Thyroid gland (tissue), 4 donors: ENCODE measurements at regions not wholly inside any gene's neighbourhood (a gene's known extent, or its start where the extent isn't known, plus 50 kb on each side); places are given as distances from the start of the nearest gene placed in this dataset.

Experiments used
- DNase-seq, 2 donors: peaks; one replicate each; pipeline ENCODE4 v3.0.0-alpha.2; 2019
- H3K27ac ChIP-seq, 3 donors: fragments of 200-600 bp; sonication (generic); 1 replicate in 2 of 3; 2 replicates in 1 of 3; pipeline ENCODE4 v1.5.1; 2016 to 2019; ENCODE audit warnings: mild to moderate bottlenecking in 1 of 3, moderate library complexity in 1 of 3
- H3K27me3 ChIP-seq: fragments of 200-600 bp; sonication (generic); one replicate; pipeline ENCODE4 v1.5.1; 2019
- H3K36me3 ChIP-seq, 2 donors: fragments of 200-600 bp; sonication (generic); one replicate each; pipeline ENCODE4 v1.5.1; 2016 to 2019
- H3K4me1 ChIP-seq, 2 donors: fragments of 200-600 bp; sonication (generic); one replicate each; pipeline ENCODE4 v1.5.1; 2017 to 2019
- H3K4me3 ChIP-seq, 3 donors: fragments of 200-600 bp; sonication (generic); replicated peaks in 1 of 3; 1 replicate in 2 of 3; 2 replicates in 1 of 3; pipeline ENCODE4 v1.5.1; 2016; ENCODE audit warnings: mild to moderate bottlenecking in 1 of 3
- H3K9me3 ChIP-seq: fragments of 200-600 bp; sonication (generic); one replicate; pipeline ENCODE4 v1.5.1; 2017
- POLR2A ChIP-seq, 2 donors: fragments of 450-650 bp; IDR thresholded peaks; one replicate each; pipeline ENCODE4 v1.6.1; 2017; ENCODE audit warnings: antibody characterized with exemption in 2 of 2, mild to moderate bottlenecking in 2 of 2, moderate library complexity in 1 of 2
- WGBS, 2 donors: methylation state at CpG; one replicate each; pipeline ENCODE4 v1.1.5; 2017; 5-methylcytosine and 5-hydroxymethylcytosine counted together
- intact Hi-C: fragments of 100-400 bp; cut with DNase I; formaldehyde crosslinking; loops from one replicate; pipeline ENCODE4 v1.15.1; 2023
- TF ChIP-seq, protein P1 (sequence below), 6 experiments: fragments of 200-600 bp in 3 of 6; fragments of 450-650 bp in 3 of 6; sonication (generic) in 3 of 6; IDR thresholded peaks; one replicate each; pipeline ENCODE4 v1.5.1; 2016 to 2019; ENCODE audit warnings: antibody characterized with exemption in 6 of 6, mild to moderate bottlenecking in 2 of 6, inconsistent platforms in 1 of 6, moderate library complexity in 1 of 6

DNA sequence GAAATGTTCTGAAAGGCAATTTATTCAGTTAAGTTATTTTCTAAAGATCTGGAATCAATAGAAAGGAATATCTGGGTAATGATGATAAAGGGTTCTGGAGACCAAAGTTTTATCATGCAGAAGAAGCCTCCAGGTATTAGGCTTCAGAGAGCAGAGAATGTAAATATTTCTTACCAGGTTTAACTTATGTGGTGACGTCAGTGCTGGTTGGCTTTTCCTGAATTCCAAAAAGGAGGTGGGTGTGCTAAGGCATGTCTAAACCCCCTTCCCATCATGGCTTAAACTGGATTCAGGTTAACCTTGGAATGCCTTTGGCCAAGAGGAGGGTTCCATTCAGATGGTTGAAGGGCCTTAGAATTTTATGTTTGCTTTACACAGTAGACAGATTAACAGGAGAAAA, 829.9 kb downstream of the NCAM2 start:
- H3K4me3 ChIP-seq, result no peak overlapping the region
- no peak overlapping the region for H3K27ac ChIP-seq
- no peaks in the 10 kb centered on the region for H3K36me3 ChIP-seq
- 65 to 72% methylated on average over 1 of the region's 1 CpG for WGBS, 2 donors
- no peaks in the 10 kb centered on the region for H3K4me1 ChIP-seq
- no peak for DNase-seq
- H3K27me3 ChIP-seq, result no peaks in the 10 kb centered on the region
- TF ChIP-seq, protein P1, sequence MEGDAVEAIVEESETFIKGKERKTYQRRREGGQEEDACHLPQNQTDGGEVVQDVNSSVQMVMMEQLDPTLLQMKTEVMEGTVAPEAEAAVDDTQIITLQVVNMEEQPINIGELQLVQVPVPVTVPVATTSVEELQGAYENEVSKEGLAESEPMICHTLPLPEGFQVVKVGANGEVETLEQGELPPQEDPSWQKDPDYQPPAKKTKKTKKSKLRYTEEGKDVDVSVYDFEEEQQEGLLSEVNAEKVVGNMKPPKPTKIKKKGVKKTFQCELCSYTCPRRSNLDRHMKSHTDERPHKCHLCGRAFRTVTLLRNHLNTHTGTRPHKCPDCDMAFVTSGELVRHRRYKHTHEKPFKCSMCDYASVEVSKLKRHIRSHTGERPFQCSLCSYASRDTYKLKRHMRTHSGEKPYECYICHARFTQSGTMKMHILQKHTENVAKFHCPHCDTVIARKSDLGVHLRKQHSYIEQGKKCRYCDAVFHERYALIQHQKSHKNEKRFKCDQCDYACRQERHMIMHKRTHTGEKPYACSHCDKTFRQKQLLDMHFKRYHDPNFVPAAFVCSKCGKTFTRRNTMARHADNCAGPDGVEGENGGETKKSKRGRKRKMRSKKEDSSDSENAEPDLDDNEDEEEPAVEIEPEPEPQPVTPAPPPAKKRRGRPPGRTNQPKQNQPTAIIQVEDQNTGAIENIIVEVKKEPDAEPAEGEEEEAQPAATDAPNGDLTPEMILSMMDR (IDR thresholded peaks at IDR 0.05), result no peak
- no peak for TF ChIP-seq POLR2A (IDR thresholded peaks at IDR 0.05)
- intact Hi-C loops, result no loop called here
- H3K9me3 ChIP-seq, result no peaks in the 10 kb centered on the region

- intact Hi-C loops, result no loop called here
- DNase-seq, result no peak
- Histone ChIP-seq H3K36me3 (no peaks in the 10 kb centered on the region), H3K4me3 (no peak overlapping the region), H3K9me3 (no peaks in the 10 kb centered on the region), H3K27ac (no peak overlapping the region), H3K27me3 (no peaks in the 10 kb centered on the region), H3K4me1 (no peaks in the 10 kb centered on the region)
- TF ChIP-seq, protein P1 (IDR thresholded peaks at IDR 0.05), result no peak
- TF ChIP-seq POLR2A (IDR thresholded peaks at IDR 0.05), result no peak
- 86 to 89% methylated on average over 11 of the region's 11 CpGs for WGBS, 2 donors
Observed at GRCh38 chr21:21831036-21831435, 832.8 kb downstream of the NCAM2 start.

GRCh38 chr21:21845901-21846300, 847.7 kb downstream of the NCAM2 start:
- intact Hi-C loops, result no loop called here
- Histone ChIP-seq H3K36me3 (no peaks in the 10 kb centered on the region), H3K9me3 (no peaks in the 10 kb centered on the region), H3K27me3 (no peaks in the 10 kb centered on the region), H3K4me3 (no peak overlapping the region), H3K4me1 (no peaks in the 10 kb centered on the region), H3K27ac (no peak overlapping the region)
- TF ChIP-seq POLR2A (IDR thresholded peaks at IDR 0.05), result no peak
- TF ChIP-seq, protein P1 (IDR thresholded peaks at IDR 0.05), result no peak
- DNase-seq, result no peak
- 74 to 79% methylated on average over 1 of the region's 1 CpG for WGBS, 2 donors

- H3K9me3 ChIP-seq, result no peaks in the 10 kb centered on the region
- no peaks in the 10 kb centered on the region for H3K27me3 ChIP-seq
- TF ChIP-seq POLR2A (IDR thresholded peaks at IDR 0.05), result no peak
- TF ChIP-seq, protein P1 (IDR thresholded peaks at IDR 0.05), result no peak
- H3K36me3 ChIP-seq, result no peaks in the 10 kb centered on the region
- H3K4me1 ChIP-seq, result no peaks in the 10 kb centered on the region
- intact Hi-C loops, result no loop called here
- H3K27ac ChIP-seq, result no peak overlapping the region
- DNase-seq, result no peak
- H3K4me3 ChIP-seq, result no peak overlapping the region
Observed at GRCh38 chr21:21851205-21851604, 853.0 kb downstream of the NCAM2 start.

DNA sequence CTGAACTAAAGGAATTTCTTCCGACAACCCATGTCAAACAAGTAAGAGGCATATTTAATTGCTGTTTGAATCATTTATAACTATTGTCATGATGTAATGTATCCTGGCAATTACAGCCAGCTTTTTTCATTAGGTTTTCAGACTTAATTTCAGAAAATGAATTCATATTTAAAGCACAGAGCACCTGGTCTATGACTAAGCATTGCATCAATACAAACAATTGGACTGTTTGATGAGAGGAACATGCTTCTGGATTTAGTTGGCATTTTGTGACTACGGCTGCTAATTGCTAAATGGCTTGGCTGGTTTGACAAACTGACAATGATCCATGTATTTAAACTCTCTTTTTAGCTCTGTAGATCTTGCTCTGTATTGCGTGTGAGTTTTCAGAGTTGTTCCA, 853.4 kb downstream of the NCAM2 start:
- H3K27ac ChIP-seq, result no peak overlapping the region
- TF ChIP-seq, protein P1 (IDR thresholded peaks at IDR 0.05), result no peak
- no peak for TF ChIP-seq POLR2A (IDR thresholded peaks at IDR 0.05)
- no peaks in the 10 kb centered on the region for H3K36me3 ChIP-seq
- no peaks in the 10 kb centered on the region for H3K4me1 ChIP-seq
- intact Hi-C loops, result no loop called here
- no peaks in the 10 kb centered on the region for H3K9me3 ChIP-seq
- no peak for DNase-seq
- WGBS, 2 donors, result 69 to 70% methylated on average over 3 of the region's 3 CpGs
- H3K27me3 ChIP-seq, result no peaks in the 10 kb centered on the region
- H3K4me3 ChIP-seq, result no peak overlapping the region
